HepG2 (cell line): ENCODE measurements at regions not wholly inside any gene's neighbourhood (a gene's known extent, or its start where the extent isn't known, plus 50 kb on each side); places are given as distances from the start of the nearest gene placed in this dataset.

Experiments used
- ATAC-seq: fragments of 200-7000 bp; cut with Tn5 transposase; 3 replicates; pipeline ENCODE4 v1.9.1; 2020; ENCODE audit warnings: mild to moderate bottlenecking, moderate library complexity
- BruUV-seq: library from RNA; stranded (reverse); fragments of 400-500 nt; replicated peaks from 2 replicates; lab custom pipeline; 2021; lab: Mats Ljungman, UMichigan
- CTCF ChIA-PET: fragments of 300-600 bp; formaldehyde crosslinking; extraction: SDS; loops from one replicate; lab custom pipeline; 2021; ENCODE audit warnings: low total read pairs, inconsistent platforms, low intra/inter-chr PET ratio; lab: Yijun Ruan, JAX
- POLR2A ChIA-PET: fragments of 350-600 bp; sonication (Branson Sonifier 250); formaldehyde crosslinking; loops from one replicate; lab custom pipeline; 2020; ENCODE audit warnings: antibody characterized with exemption, inconsistent platforms; lab: Yijun Ruan, JAX
- DNase-seq: peaks from one replicate; pipeline ENCODE4 v3.0.0-alpha.2; 2015; ENCODE audit warnings: low spot score
- FAIRE-seq: peaks from 3 replicates; lab custom pipeline; 2011; peaks lifted over from hg19 to GRCh38; lab: Jason Lieb, UNC
- H2AFZ ChIP-seq: one replicate; pipeline ENCODE4 v1.6.1; 2011; ENCODE audit warnings: low read length, inconsistent platforms
- H3K27ac ChIP-seq: fragments of 300-600 bp; 3 replicates; pipeline ENCODE4 v1.8.0; 2011; ENCODE audit warnings: mixed run types, mild to moderate bottlenecking, mixed read lengths, low read length, inconsistent platforms; ENCODE audit not compliant: insufficient read depth; ENCODE audit errors: extremely low read length
- H3K27me3 ChIP-seq, 2 experiments: fragments of 200-600 bp in 1 of 2; 2 replicates in 1 of 2; 3 replicates in 1 of 2; pipeline versions ENCODE4 v1.6.0 to v1.8.0; 2011; ENCODE audit warnings: low read length in 2 of 2, mild to moderate bottlenecking in 2 of 2, moderate library complexity in 2 of 2, inconsistent platforms in 1 of 2; ENCODE audit not compliant: insufficient read depth in 2 of 2, control insufficient read depth in 1 of 2
- H3K36me3 ChIP-seq, 2 experiments: fragments of 200-600 bp in 1 of 2; replicated peaks in 1 of 2; 2 replicates in 1 of 2; 3 replicates in 1 of 2; pipeline versions ENCODE4 v1.5.1 to v1.8.0; 2011; ENCODE audit warnings: low read length in 2 of 2, inconsistent platforms in 1 of 2; ENCODE audit not compliant: insufficient read depth in 2 of 2, control insufficient read depth in 1 of 2
- H3K4me1 ChIP-seq: 2 replicates; pipeline ENCODE4 v1.5.1; 2012; ENCODE audit warnings: low read length, inconsistent platforms; ENCODE audit not compliant: insufficient read depth
- H3K4me2 ChIP-seq: 2 replicates; pipeline ENCODE4 v1.6.0; 2011; ENCODE audit warnings: low read depth, low read length, inconsistent platforms
- H3K4me3 ChIP-seq, 3 experiments: fragments of 200-600 bp in 1 of 3; sonication (generic), shearing (Covaris generic) in 1 of 3; replicated peaks in 1 of 3; 2 replicates each; pipeline ENCODE4 v1.5.1; 2011 to 2016; ENCODE audit warnings: low read length in 3 of 3, inconsistent platforms in 2 of 3, low read depth in 2 of 3, mild to moderate bottlenecking in 2 of 3, control low read depth in 1 of 3, mixed read lengths in 1 of 3; ENCODE audit not compliant: insufficient read depth in 1 of 3
- H3K79me2 ChIP-seq: one replicate; pipeline ENCODE4 v1.6.1; 2011; ENCODE audit warnings: low read length, inconsistent platforms; ENCODE audit not compliant: insufficient read depth
- H3K9ac ChIP-seq: 2 replicates; pipeline ENCODE4 v1.6.0; 2011; ENCODE audit warnings: mild to moderate bottlenecking, low read depth, low read length, inconsistent platforms; ENCODE audit not compliant: insufficient read depth
- H3K9me3 ChIP-seq: 2 replicates; pipeline ENCODE4 v1.5.1; 2012; ENCODE audit warnings: mild to moderate bottlenecking, low read length
- H4K20me1 ChIP-seq: 2 replicates; pipeline ENCODE4 v1.6.0; 2011; ENCODE audit warnings: inconsistent platforms, mild to moderate bottlenecking, low read length, moderate library complexity; ENCODE audit not compliant: insufficient read depth
- ARID3A ChIP-seq: IDR thresholded peaks from 2 replicates; pipeline ENCODE4 v1.6.1; 2012; ENCODE audit warnings: low read depth, low read length, improper control_type of control experiment
- CEBPG ChIP-seq: IDR thresholded peaks from 2 replicates; pipeline ENCODE4 v1.6.1; 2016
- GLI4 ChIP-seq: sonication (generic); formaldehyde crosslinking; IDR thresholded peaks from 2 replicates; pipeline ENCODE4 v1.5.1; 2020; ENCODE audit warnings: missing genetic modification reagents, mild to moderate bottlenecking, moderate library complexity, borderline replicate concordance
- IRF1 ChIP-seq: sonication (generic); formaldehyde crosslinking; IDR thresholded peaks from 2 replicates; pipeline ENCODE4 v1.4.0; 2020; ENCODE audit warnings: low read depth, mild to moderate bottlenecking, missing genetic modification reagents
- ONECUT2 ChIP-seq: sonication (generic); formaldehyde crosslinking; IDR thresholded peaks from 2 replicates; pipeline ENCODE4 v1.4.0; 2020; ENCODE audit warnings: missing genetic modification reagents
- RAD51 ChIP-seq: fragments of 450-650 bp; IDR thresholded peaks from 2 replicates; pipeline ENCODE4 v1.6.1; 2016; ENCODE audit warnings: borderline replicate concordance
- SALL2 ChIP-seq: sonication (generic); formaldehyde crosslinking; IDR thresholded peaks from 2 replicates; pipeline ENCODE4 v1.8.1; 2023; ENCODE audit warnings: mild to moderate bottlenecking, missing genetic modification reagents, inconsistent platforms
- SKI ChIP-seq: fragments of 450-650 bp; IDR thresholded peaks from one replicate; pipeline ENCODE4 v1.6.1; 2018; ENCODE audit warnings: mild to moderate bottlenecking; ENCODE audit not compliant: partially characterized antibody
- SP1 ChIP-seq, 2 experiments: fragments of 450-650 bp in 1 of 2; sonication (generic) in 1 of 2; formaldehyde crosslinking in 1 of 2; IDR thresholded peaks; 2 replicates each; pipeline versions ENCODE4 v1.4.0 to v1.6.1; 2016 to 2020; ENCODE audit warnings: missing genetic modification reagents in 1 of 2
- THRA ChIP-seq: sonication (generic); formaldehyde crosslinking; IDR thresholded peaks from 2 replicates; pipeline ENCODE4 v1.4.0; 2020; ENCODE audit warnings: missing genetic modification reagents, borderline replicate concordance
- ZNF564 ChIP-seq: sonication (generic); formaldehyde crosslinking; IDR thresholded peaks from 2 replicates; pipeline ENCODE4 v1.8.1; 2023; ENCODE audit warnings: mild to moderate bottlenecking, missing genetic modification reagents
- WGBS: methylation state at CpG from one replicate; pipeline ENCODE4 v1.1.6; 2017; ENCODE audit warnings: low lambda C conversion rate; 5-methylcytosine and 5-hydroxymethylcytosine counted together
- in situ Hi-C: cut with HindIII; loops from 2 replicates; pipeline ENCODE4 v1.10.0; 2017; ENCODE audit warnings: low pct_unique_long_range_greater_than_20kb; ENCODE audit not compliant: extremely low pct_ligation_motif_present
- intact Hi-C: fragments of 100-400 bp; cut with micrococcal nuclease; formaldehyde crosslinking; loops from one replicate; pipeline ENCODE4 v1.10.0; 2022; ENCODE audit not compliant: unreplicated experiment
- TF ChIP-seq, protein P1 (sequence below): IDR thresholded peaks from 2 replicates; pipeline ENCODE4 v1.6.1; 2016
- TF ChIP-seq, protein P2 (sequence below): sonication (generic); formaldehyde crosslinking; IDR thresholded peaks from 2 replicates; pipeline ENCODE4; 2020; ENCODE audit warnings: missing genetic modification reagents, mild to moderate bottlenecking, borderline replicate concordance

DNA sequence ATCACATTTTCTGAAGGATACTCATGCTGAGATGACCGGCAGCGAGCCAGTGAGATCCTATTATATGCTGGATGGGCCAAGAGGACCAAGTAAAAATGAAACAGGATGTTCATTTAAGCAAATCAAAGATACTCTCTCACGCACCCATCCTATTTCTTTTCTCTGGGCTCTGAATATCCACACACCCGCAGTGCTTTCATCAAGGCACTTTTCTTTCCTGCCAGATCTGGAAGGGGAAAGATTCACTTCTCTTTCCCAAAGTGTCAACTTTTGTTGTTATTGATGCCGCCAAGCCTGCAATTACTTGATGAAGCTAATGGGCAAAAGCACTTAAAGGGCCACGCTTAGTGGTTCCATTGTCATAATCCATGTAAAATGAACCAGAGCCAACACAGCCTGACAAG lies 191.9 kb upstream of the CHAC2 start:
- H3K27ac ChIP-seq: no peak overlapping the region
- FAIRE-seq (no peak), ATAC-seq (no peak), DNase-seq (no peak)
- no peak overlapping the region for H3K9ac ChIP-seq
- no peak overlapping the region for H3K4me3 ChIP-seq
- BruUV-seq: no TSS peak
- H3K4me2 ChIP-seq: no peak overlapping the region
- peaks cover 0 to 11% of the 10 kb centered on the region in 2 experiments; a peak in 2 of 5 replicates for H3K27me3 ChIP-seq
- POLR2A ChIA-PET: no interaction called here
- no peaks in the 10 kb centered on the region for H3K36me3 ChIP-seq
- no peaks in the 10 kb centered on the region for H3K79me2 ChIP-seq
- in situ Hi-C loops: no loop called here
- H2AFZ ChIP-seq: no peak overlapping the region
- H4K20me1 ChIP-seq: no peaks in the 10 kb centered on the region
- intact Hi-C loops: no loop called here
- no peaks in the 10 kb centered on the region for H3K4me1 ChIP-seq
- WGBS: 46% methylated on average over 6 of the region's 6 CpGs
- H3K9me3 ChIP-seq: no peaks in the 10 kb centered on the region
- no peak for TF ChIP-seq ONECUT2 (CRISPR knock-in tag)
- no peak for TF ChIP-seq SALL2
- TF ChIP-seq SKI: no peak
- no peak for TF ChIP-seq RAD51
- TF ChIP-seq ZNF564 (CRISPR knock-in tag): no peak
- TF ChIP-seq, protein P1, sequence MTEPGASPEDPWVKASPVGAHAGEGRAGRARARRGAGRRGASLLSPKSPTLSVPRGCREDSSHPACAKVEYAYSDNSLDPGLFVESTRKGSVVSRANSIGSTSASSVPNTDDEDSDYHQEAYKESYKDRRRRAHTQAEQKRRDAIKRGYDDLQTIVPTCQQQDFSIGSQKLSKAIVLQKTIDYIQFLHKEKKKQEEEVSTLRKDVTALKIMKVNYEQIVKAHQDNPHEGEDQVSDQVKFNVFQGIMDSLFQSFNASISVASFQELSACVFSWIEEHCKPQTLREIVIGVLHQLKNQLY (CRISPR knock-in tag): no peak
- TF ChIP-seq IRF1 (CRISPR knock-in tag): no peak
- no peak for TF ChIP-seq ARID3A
- TF ChIP-seq THRA (CRISPR knock-in tag): no peak
- no peak for TF ChIP-seq GLI4 (CRISPR knock-in tag)
- no peak for TF ChIP-seq SP1 (IDR thresholded peaks at IDR 0.05)
- TF ChIP-seq SP1 (CRISPR knock-in tag; IDR thresholded peaks at IDR 0.05): no peak
- TF ChIP-seq CEBPG (CRISPR knock-in tag): no peak
- TF ChIP-seq, protein P2, sequence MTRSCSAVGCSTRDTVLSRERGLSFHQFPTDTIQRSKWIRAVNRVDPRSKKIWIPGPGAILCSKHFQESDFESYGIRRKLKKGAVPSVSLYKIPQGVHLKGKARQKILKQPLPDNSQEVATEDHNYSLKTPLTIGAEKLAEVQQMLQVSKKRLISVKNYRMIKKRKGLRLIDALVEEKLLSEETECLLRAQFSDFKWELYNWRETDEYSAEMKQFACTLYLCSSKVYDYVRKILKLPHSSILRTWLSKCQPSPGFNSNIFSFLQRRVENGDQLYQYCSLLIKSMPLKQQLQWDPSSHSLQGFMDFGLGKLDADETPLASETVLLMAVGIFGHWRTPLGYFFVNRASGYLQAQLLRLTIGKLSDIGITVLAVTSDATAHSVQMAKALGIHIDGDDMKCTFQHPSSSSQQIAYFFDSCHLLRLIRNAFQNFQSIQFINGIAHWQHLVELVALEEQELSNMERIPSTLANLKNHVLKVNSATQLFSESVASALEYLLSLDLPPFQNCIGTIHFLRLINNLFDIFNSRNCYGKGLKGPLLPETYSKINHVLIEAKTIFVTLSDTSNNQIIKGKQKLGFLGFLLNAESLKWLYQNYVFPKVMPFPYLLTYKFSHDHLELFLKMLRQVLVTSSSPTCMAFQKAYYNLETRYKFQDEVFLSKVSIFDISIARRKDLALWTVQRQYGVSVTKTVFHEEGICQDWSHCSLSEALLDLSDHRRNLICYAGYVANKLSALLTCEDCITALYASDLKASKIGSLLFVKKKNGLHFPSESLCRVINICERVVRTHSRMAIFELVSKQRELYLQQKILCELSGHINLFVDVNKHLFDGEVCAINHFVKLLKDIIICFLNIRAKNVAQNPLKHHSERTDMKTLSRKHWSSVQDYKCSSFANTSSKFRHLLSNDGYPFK (CRISPR knock-in tag): no peak
- CTCF ChIA-PET: no interaction called here
